NCI-H1436 (cell line): ENCODE measurements at regions not wholly inside any gene's neighbourhood (a gene's known extent, or its start where the extent isn't known, plus 50 kb on each side); places are given as distances from the start of the nearest gene placed in this dataset.
"Not testable (repeated sequence)": the region's sequence is repeated elsewhere in the genome, so short reads cannot be mapped to it uniquely, and the experiment has no call there.

Experiments
- DNase-seq: peaks from one replicate; lab custom pipeline; 2025; lab: John Stamatoyannopoulos, UW

DNA sequence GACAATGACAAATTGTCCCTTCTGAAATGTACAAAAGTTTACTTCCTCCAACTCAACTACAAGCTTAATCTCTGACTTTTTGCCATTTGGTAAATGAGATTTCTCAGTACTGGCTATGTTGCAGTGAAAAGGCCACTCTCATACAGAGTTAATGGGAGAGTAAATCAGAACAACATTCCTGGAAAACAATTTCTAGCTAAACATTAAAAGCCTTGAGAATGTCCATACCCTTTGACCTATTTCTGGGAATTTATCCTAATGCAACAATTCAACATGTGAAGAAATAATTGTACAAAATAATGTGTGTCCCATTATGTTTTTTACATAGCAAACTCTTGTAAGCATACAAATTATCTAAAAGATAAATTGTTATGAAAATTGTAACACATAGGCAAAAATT is 56.3 kb upstream of the SPEF2 start:
- DNase-seq: no peak

DNA sequence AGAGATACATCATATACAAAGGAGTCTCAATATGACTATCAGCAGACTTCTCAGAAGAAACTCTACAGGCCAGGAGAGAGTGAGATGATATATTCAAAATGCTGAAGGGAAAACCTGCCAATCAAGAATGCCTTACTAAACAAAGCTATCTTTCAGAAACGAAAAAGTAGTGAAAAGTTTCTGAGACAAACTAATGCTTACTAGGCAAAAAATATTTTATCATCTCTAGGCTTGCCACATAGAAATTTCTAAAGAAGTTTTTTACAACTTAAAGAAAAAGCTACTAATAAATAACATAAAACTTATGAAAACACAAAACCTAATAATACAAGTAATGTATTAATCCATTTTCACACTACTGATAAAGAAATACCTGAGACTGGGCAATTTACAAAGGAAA is 59.9 kb upstream of the SPEF2 start:
- DNase-seq: no peak

DNA sequence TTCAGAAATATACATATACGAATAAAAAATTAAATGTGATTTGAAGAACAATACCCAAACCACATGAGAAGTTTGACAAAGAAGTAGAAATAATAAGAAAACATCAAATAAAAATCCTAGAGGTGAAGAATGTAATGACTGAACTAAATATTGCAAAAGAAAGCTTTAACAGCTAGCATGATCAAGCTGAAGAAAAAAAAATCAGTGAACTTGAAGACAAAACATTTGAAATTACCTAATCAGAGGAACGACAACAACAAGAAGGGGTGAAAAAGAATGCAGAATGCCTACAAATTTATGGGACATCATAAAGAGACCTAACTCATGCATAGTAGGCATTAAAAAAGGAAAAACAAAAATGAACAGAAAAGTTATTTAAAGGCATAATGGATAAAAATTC is 60.5 kb upstream of the SPEF2 start:
- DNase-seq: no peak

DNA sequence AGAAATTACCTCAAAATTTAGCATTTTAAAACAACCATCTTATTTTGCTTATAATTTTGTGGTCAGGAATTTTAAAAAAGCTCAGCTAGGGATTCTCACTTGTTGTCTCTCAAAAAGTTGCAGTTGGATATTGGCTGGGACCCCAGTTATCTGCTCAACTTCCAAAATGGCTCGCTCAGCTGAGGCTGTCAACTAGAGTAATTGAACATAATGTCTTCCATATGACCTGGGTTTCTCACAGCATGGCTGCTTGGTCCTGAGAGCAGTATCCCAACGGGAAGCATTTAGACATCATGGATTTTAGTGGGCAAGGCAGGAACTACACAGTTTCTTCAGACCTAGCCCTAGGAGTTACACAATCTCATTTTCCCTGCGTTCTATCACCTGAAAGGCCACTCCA is 63.6 kb upstream of the SPEF2 start:
- DNase-seq: no peak

DNA sequence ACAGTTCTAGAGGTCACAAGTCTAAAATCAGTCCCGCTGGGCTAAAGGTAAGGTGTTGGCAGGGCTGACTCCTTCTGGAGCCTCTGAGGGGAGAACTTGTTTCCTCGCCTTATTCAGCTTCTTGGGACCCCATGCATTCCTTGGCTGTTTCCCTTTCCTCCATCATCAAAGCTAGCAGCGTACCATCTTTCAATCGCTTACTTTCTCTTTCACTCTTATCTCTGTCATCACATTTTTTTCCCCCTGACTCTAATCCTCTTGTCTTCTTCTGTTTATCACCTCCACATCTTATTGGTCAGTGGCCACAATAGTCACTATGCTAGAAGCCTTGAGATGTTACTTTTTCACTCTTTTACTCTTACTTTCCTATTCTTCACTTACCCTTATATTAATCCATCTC is 72.5 kb upstream of the SPEF2 start:
- no peak for DNase-seq

DNA sequence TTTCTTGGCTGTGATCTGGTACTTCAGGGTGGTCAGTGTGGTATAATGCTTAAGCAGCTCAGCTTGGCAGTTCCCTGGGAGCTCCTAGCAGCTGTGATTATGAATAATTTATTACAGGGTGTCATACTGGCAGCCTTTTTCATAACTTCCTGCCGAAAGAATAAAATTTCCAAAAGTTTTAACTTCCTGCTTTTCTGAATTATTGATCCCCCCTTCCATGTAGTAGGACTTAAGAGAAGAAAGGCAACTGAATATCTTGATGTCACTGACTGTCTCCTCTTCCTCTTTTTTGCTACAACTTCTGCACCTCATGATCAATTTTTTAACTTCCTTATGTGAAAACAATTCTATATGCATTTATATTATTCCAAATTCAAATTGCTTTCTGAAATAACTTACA is 74.3 kb upstream of the SPEF2 start:
- DNase-seq: no peak

DNA sequence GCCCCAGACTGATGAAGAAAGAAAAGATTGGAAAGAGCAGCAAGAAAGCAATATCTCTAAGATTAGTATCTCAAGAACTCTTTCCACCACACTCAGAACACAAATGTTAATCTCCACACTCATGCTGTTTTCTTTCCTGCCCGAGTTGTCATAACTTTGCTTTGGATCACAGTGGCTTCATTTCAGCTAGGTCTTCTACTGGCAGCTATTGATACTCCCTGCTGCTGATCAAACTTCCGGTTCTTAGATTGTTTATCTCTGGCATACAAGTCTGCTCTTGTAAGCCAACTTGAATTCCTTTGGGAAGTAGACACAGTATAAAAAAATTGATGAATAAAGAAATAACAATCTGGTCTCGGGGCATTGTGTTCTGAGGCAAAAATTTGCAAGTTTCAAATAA is 77.7 kb upstream of the SPEF2 start:
- DNase-seq: no peak

DNA sequence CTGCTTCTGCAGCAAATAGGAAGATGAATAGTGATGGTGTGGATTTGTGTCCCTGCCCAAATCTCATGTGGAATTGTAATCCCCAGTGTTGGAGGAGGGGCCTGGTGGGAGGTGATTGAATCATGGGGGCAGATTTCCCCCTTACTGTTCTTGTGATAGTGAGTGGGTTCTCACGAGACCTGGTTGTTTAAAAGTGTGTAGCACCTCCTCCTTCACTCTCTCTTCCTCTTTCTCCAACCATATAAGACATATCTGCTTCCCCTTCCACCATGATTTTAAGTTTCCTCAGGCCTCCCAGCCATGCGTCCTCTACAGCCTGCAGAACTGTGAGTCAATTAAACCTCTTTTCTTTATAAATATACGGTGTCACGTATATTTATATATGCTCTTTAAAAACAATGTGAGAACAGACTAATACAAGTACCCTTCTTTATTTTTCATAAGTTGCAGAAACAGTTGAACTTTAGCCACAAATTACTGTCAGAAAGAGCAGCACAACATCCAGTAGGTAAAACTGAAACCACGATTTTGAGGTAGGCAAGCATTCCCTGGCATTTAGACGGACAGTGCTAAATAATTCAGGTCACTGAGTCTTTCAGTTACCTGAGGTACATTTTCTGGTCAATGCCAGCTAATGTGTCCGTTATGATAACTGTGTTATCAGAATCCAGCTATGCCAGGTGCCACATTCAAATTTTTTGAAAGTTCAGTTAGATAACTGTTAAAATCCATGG is 79.3 kb upstream of the SPEF2 start:
- no peak for DNase-seq

DNA sequence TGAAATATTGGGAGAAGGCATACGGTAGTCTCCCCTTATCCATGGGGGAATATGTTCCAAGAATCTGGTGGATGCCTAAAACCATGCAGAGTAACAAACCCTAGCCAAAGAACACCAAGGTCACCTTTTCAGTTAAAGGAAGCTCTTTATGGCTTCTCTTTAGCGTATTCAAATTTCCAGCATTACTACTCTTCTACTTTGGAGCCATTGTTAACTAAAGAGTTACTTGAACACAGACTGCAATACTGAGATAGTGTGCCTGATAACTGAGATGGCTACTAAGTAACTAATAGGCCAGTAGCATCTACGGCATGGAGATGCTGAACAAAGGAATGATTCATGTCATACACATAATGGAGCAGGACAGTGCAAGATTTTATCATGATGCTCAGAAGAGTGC is 84.5 kb upstream of the SPEF2 start:
- no peak for DNase-seq

DNA sequence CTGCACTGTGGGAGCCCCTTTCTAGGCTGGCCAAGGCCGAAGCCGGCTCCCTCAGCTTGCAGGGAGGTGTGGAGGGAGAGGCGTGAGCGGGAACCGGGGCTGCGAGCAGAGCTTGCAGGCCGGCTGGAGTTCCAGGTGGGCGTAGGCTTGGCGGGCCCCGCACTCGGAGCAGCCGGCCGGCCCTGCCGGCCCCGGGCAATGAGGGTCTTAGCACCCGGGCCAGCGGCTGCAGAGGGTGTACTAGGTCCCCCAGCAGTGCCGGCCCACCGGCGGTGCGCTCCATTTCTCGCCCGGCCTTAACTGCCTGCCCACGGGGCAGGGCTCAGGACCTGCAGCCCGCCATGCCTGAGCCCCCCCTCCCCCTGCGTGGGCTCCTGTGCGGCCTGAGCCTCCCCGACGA is 86.1 kb upstream of the SPEF2 start:
- not testable (repeated sequence) for DNase-seq

DNA sequence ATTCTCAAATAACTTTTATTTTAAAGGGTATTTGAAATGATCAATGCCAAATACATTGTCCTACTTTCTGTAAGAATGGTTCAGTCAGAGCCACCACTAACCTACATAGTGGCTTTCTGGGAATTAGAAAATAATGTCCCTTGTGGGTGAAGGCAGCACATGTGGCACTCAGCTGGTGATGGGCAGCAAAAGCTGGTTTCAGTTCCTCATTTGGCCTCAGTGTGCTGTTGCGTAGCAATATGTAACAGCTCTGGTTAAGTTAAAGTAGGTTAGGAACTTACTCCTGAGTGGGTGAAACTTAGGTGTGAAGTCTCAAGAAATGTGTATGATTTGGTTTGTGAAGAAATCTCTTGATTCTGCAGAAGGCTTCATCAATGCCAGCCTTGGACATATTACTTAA is 99.6 kb upstream of the SPEF2 start:
- no peak for DNase-seq

DNA sequence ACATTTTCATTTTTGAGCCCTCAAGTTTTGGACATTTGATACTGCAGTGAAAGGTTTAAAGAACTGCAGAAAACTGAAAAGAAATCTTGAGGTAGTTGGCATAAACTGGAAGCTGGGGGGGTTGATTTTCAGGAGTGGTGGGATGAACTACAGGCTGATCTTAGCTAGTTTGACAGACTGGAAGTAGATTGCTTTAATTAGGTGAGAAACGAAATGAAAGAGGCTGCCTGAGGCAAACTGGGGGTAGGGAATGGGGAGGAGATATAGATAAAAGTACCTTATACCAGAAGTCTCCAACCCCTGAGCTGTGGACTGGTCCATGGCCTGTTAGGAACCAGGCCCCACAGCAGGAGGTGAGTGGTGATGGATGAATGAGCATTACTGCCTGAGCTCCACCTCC is 101.4 kb upstream of the SPEF2 start:
- DNase-seq: no peak

DNA sequence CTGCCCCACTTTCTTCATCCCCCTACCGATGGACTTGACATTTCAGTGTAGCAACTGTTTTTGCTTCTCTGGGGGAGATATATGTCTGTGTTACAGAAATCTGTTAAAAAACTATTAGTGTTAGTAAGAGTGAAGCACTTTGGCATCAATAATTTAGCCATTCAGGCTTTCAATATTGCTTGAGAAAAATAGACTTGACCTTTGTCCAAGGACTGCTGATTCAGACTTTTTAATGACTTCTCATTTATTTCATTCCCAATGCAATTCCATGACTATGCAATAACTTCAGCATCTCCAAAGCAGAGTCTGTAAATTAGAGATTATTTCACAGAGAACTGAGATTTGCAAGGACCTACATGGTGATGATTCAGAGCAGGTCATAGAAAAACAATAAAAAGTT is 104.1 kb upstream of the SPEF2 start:
- no peak for DNase-seq

DNA sequence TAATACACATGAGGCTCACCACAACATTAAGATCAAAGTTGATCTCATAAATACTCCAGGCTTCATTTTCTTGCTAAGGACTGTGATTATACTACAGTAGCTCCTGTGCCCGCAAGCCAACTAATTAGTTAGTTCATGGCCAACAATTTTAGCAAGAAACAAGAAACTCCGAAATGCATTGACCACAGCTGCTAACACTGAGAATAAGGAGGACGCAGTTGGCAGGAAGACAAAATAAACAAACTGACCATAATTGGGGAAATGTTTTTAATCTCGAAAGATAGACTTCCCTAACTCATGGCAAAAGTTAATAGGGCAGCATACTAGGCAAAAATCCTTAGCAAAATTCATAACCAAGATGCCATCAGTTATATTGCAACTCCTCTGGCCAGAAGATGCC is 115.5 kb upstream of the SPEF2 start:
- no peak for DNase-seq

DNA sequence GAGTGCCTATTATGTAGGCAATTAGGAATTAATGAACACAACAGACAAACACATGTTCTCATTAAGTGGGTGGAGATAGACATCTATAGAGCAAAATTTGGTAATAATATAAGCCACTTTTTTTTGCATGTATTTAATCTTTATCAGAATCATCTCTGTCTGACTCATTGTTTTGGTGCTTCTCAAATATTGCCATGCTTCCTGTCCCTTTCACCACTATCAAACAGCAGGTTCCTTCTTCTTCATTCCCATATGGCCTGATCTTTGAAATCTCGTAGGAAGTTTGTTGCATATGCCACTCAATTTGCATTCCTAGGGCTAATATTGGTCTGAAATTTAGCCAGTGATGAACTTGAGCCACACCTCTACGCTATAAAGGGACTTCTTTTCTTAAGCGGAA is 128.9 kb upstream of the SPEF2 start:
- DNase-seq: no peak

DNA sequence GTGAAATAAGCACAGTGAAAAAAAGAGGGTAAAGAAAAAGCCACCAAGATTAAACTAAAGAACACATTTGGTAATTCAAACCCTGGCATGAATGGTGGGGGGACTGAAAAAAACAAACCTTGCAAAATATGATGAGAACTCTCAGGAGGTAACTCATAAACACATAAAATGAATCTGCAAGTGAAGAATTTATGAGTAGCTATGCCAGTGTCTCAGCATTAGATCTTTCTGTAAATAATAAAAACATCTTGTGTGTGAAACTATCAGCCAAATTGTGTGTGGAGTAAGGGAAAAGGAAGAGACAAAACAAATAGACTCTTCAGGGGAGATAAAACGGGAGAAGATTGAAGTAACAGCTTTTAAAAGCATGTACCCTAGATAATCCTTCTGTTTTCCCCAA is 129.6 kb upstream of the SPEF2 start:
- DNase-seq: no peak

DNA sequence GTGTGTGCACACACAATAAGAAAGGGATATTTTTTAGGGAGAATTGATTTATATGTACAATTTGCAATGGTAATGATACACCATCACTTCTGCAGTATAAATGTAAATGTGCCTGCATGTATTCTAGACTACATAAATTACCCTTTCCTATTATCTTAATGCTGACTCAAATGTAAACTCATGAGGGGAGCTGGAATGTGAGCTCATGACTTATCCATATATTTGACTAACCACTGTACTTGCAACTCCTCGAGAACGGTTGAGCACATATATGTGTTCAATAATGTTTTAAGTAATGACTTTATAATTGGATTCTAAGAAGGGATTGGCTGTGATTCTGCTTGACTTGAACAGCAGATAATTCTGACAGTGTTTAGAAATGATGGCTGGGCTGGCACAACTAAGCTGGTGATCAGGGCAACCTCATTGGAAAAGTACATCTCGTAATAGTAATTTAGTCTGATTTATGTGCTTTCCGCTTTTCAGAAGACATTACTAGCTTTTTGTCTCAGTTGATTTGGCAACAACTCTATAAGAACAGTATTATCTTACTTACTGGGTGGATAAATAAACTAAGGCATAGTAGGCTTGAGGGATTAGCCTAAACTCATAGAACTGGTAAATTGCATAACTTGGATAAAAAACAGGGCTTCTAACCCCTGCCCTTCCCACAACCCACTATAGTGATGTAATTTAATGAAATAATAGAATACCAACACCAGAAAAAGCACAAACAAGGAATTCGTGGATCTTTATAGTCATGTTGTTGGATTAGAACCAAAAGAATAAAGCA is 130.2 kb upstream of the SPEF2 start:
- DNase-seq: no peak

DNA sequence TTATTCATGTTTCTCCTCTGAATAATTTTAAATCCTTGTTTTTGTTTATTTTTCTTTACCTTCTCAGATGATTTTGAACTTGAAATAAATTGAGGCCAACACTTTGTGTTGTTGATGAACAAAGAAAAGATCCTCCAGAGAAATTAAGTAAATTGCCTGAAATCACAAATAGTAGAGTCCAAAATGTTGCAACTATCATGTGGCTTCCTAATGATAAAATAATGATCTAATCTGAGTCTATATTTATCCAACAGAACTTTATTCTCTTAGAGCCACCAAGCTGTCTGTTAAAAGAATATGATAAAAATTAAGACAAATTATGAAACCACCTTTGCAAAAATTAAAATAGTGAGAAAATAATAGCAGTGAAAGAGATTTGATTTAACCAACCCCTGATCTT is 132.2 kb upstream of the SPEF2 start:
- DNase-seq: no peak

DNA sequence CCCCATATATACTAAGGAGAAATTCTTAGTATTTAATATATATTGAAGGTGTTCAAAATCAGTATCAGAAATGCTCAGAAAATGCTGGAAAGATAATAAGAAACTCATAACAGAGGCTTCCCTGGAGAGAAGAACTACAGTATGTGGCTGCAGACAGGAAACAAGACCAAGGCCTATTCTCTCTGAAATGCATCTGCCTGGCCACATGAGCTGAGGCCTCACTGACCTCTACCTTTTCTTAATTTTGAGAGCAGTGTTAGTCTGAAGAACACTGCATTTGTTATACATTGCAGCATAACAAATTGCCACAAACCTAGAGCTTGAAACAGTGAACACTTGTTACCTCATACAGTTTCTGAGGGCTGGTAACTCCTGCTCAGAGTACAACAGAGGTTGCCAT is 133.4 kb upstream of the SPEF2 start:
- no peak for DNase-seq

DNA sequence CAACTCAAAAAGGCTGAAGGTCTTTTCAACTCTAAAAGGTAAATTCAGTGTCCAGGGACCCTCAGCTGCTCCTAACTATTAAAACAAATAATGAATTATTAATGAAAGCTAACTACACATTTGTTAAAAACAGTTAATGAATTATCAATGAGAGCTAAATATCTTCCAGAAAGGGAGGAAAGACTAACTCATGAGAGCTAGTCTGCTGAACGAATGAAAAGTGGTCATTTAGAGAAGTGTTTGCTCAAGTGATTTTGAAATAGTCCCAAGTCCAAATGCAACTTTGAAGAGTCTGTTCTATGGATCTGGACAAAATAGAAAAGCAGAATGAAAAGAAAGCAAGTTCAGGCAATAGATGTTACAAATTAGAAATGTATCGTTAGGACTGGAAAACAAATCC is 133.9 kb upstream of the SPEF2 start:
- no peak for DNase-seq

DNA sequence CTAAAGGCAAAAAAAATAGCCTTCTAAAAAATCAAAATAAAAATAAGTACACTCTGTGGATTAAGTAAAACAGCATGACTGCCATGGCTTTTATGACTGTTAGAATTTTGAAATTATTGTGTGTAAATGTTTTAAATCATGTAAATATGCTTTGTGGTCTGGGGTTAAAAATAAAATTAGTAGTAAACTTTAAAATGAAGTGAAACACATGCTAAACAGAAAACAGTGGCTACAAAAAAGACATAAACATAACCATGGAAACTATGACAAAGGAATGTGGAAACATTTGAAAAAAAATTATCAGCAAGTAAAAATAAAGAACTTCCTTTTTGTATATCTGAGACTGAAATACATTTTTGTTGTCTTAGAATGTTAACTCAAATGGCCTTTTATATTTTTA is 134.5 kb upstream of the SPEF2 start:
- DNase-seq: no peak

DNA sequence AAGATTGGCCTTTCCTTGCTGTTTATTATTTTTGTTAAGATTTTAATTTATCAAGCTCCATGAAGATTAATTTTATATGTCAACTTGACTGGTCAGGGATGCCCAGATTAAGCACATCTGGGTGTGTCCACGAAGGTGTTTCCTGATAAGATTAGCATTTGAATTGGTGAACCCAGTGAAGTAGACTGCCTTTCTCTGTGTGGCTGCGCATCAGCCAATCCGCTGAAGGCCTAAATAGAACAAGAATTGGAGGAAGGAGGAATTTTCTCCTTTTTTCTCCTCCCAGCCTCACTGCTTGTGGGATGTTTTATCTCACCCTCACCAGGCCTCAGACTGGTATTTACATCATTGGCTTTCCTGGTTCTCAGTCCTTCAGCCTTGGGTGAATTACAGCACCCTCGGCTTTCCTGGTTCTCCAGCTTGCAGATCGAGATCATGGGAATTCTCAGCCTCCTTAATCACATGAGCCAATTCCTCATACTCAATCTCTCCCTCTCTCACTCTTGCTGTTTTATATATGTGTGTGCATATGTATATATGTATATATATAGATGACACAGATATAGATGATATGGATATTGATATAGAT is 135.4 kb upstream of the SPEF2 start:
- no peak for DNase-seq

DNA sequence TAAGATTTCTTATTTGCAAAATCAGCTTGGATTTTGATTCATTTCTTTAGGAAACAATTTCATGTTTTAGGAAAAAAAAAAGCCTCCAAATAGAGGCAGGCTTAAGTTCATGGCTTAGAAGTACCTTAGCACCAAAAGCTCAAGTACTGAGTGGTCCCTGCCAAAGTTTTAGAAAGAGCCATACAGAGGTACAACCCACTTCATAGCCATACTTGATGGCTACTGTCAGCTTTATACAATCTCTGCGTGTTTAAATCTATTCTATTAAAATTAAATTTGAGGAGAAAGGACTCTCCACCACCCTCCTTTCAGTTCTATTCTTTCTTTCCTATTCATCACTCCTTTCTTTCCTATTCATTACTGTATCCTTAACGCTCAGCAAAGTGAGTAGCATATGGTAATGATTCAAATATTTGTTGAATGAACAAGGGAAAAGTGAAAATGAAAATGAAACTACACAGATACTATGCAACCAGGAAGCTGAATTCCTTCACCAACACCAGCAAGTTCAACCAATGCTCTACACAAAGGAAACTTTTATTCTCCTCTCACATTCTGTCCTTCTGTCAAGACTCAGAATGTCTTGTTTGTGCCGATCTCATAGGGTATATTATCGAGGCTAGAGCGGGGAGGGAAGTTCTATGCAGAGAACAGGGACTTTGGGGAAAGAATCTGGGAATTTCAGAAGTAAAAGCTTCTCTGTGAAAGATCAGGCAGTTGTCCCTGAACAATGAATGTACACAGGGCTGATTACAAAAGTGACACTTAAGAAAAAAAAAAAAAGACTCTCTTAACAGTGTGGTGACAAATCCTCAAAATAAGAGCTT is 138.6 kb upstream of the SPEF2 start:
- DNase-seq: no peak
